Activated CD4-positive, alpha-beta T cell treated with anti-CD3 and anti-CD28 coated beads for 24 hours (primary cell): ENCODE measurements at regions not wholly inside any gene's neighbourhood (a gene's known extent, or its start where the extent isn't known, plus 50 kb on each side); places are given as distances from the start of the nearest gene placed in this dataset.

ENCODE experiments used
- DNase-seq, 2 donors: peaks; one replicate each; pipeline ENCODE4 v3.0.0-alpha.2; 2020; ENCODE audit warnings: low read depth in 2 of 2

GRCh38 chr2:234601213-234601612 lies 104.3 kb upstream of the ARL4C start:
- DNase-seq: no peak

- DNase-seq: no peak
Observed at GRCh38 chr2:234597576-234597861, 100.6 kb upstream of the ARL4C start.

- DNase-seq: no peak
Observed at GRCh38 chr2:234596696-234597575, 100.1 kb upstream of the ARL4C start.

- no peak for DNase-seq
Observed at GRCh38 chr2:234595829-234596228, 98.9 kb upstream of the ARL4C start.

GRCh38 chr2:234594715-234595114 lies 97.8 kb upstream of the ARL4C start:
- DNase-seq: no peak

- no peak for DNase-seq
Observed at GRCh38 chr2:234593636-234594035, 96.8 kb upstream of the ARL4C start.

- no peak for DNase-seq
Observed at GRCh38 chr2:234592541-234592940, 95.7 kb upstream of the ARL4C start.

- DNase-seq: no peak
Observed at GRCh38 chr2:234590076-234590475, 93.2 kb upstream of the ARL4C start.

GRCh38 chr2:234588054-234588430 lies 91.2 kb upstream of the ARL4C start:
- DNase-seq: no peak

GRCh38 chr2:234587341-234588053 lies 90.6 kb upstream of the ARL4C start:
- DNase-seq: no peak

GRCh38 chr2:234583331-234583730 lies 86.5 kb upstream of the ARL4C start:
- no peak for DNase-seq

- no peak for DNase-seq
Observed at GRCh38 chr2:234580686-234581085, 83.8 kb upstream of the ARL4C start.

GRCh38 chr2:234579231-234579962 lies 82.5 kb upstream of the ARL4C start:
- no peak for DNase-seq

GRCh38 chr2:234578389-234578788 lies 81.5 kb upstream of the ARL4C start:
- no peak for DNase-seq

GRCh38 chr2:234577191-234577590 lies 80.3 kb upstream of the ARL4C start:
- DNase-seq: no peak

- no peak for DNase-seq
Observed at GRCh38 chr2:234571620-234572407, 74.9 kb upstream of the ARL4C start.

GRCh38 chr2:234570476-234570875 lies 73.6 kb upstream of the ARL4C start:
- no peak for DNase-seq

GRCh38 chr2:234569776-234570430 lies 73.0 kb upstream of the ARL4C start:
- no peak for DNase-seq

- DNase-seq: no peak
Observed at GRCh38 chr2:234566622-234567021, 69.7 kb upstream of the ARL4C start.

- no peak for DNase-seq
Observed at GRCh38 chr2:234565842-234566619, 69.2 kb upstream of the ARL4C start.

GRCh38 chr2:234565201-234565600 lies 68.3 kb upstream of the ARL4C start:
- no peak for DNase-seq
